GM18520 (cell line): ENCODE measurements at regions not wholly inside any gene's neighbourhood (a gene's known extent, or its start where the extent isn't known, plus 50 kb on each side); places are given as distances from the start of the nearest gene placed in this dataset.
"Not testable (repeated sequence)": the region's sequence is repeated elsewhere in the genome, so short reads cannot be mapped to it uniquely, and the experiment has no call there.

Source experiments
- ATAC-seq: cut with Tn5 transposase; IDR thresholded peaks from one replicate; pipeline ENCODE4 v1.9.1; 2021; ENCODE audit not compliant: unreplicated experiment

GRCh38 chr15:20680257-20680815 is 138.7 kb upstream of the GOLGA6L6 start:
- not testable (repeated sequence) for ATAC-seq

GRCh38 chr15:20672470-20672869 is 130.9 kb upstream of the GOLGA6L6 start:
- ATAC-seq: no peak

GRCh38 chr15:20671675-20672074 is 130.1 kb upstream of the GOLGA6L6 start:
- ATAC-seq: no peak

- ATAC-seq: not testable (repeated sequence)
These were observed 124.8 kb upstream of the GOLGA6L6 start for GRCh38 chr15:20666410-20666809.

GRCh38 chr15:20665653-20666052 is 124.1 kb upstream of the GOLGA6L6 start:
- no peak for ATAC-seq

GRCh38 chr15:20659265-20659664 is 117.7 kb upstream of the GOLGA6L6 start:
- ATAC-seq: no peak

- ATAC-seq: no peak
These were observed 116.4 kb upstream of the GOLGA6L6 start for GRCh38 chr15:20658024-20658423.

- ATAC-seq: no peak
These were observed 115.5 kb upstream of the GOLGA6L6 start for GRCh38 chr15:20657084-20657483.

- ATAC-seq: no peak
These were observed 111.3 kb upstream of the GOLGA6L6 start for GRCh38 chr15:20652914-20653313.

GRCh38 chr15:20648402-20648975 is 106.9 kb upstream of the GOLGA6L6 start:
- not testable (repeated sequence) for ATAC-seq

- ATAC-seq: no peak
These were observed 105.0 kb upstream of the GOLGA6L6 start for GRCh38 chr15:20646529-20647142.

GRCh38 chr15:20645956-20646355 is 104.4 kb upstream of the GOLGA6L6 start:
- no peak for ATAC-seq

- ATAC-seq: no peak
These were observed 103.3 kb upstream of the GOLGA6L6 start for GRCh38 chr15:20644896-20645295.

- ATAC-seq: no peak
These were observed 102.3 kb upstream of the GOLGA6L6 start for GRCh38 chr15:20643829-20644425.

GRCh38 chr15:20643024-20643770 is 101.6 kb upstream of the GOLGA6L6 start:
- ATAC-seq: no peak

- no peak for ATAC-seq
These were observed 100.6 kb upstream of the GOLGA6L6 start for GRCh38 chr15:20642054-20642767.

- peak; percentile 40 for ATAC-seq
These were observed 98.8 kb upstream of the GOLGA6L6 start for GRCh38 chr15:20640427-20640826.

- ATAC-seq: not testable (repeated sequence)
These were observed 97.6 kb upstream of the GOLGA6L6 start for GRCh38 chr15:20639224-20639623.

GRCh38 chr15:20637499-20637898 is 95.9 kb upstream of the GOLGA6L6 start:
- not testable (repeated sequence) for ATAC-seq

GRCh38 chr15:20629526-20629925 is 87.9 kb upstream of the GOLGA6L6 start:
- not testable (repeated sequence) for ATAC-seq

GRCh38 chr15:20628538-20628937 is 86.9 kb upstream of the GOLGA6L6 start:
- ATAC-seq: not testable (repeated sequence)
